IPS-15b (cell line): ENCODE measurements at regions not wholly inside any gene's neighbourhood (a gene's known extent, or its start where the extent isn't known, plus 50 kb on each side); places are given as distances from the start of the nearest gene placed in this dataset.

Experiments
- H3K27me3 ChIP-seq: one replicate; pipeline ENCODE4 v1.6.1; 2013; ENCODE audit warnings: low read length; ENCODE audit not compliant: control insufficient read depth, insufficient read depth
- H3K36me3 ChIP-seq: one replicate; pipeline ENCODE4 v1.6.1; 2013; ENCODE audit warnings: low read length; ENCODE audit not compliant: control insufficient read depth, insufficient read depth
- H3K4me1 ChIP-seq: one replicate; pipeline ENCODE4 v1.6.1; 2013; ENCODE audit warnings: mild to moderate bottlenecking, low read length; ENCODE audit not compliant: control insufficient read depth, insufficient read depth
- H3K4me3 ChIP-seq: one replicate; pipeline ENCODE4 v1.5.1; 2013; ENCODE audit warnings: low read depth, low read length
- H3K9ac ChIP-seq: one replicate; pipeline ENCODE4 v1.6.1; 2013; ENCODE audit warnings: low read depth, mild to moderate bottlenecking, low read length
- H3K9me3 ChIP-seq: one replicate; pipeline ENCODE4 v1.6.1; 2013; ENCODE audit warnings: mild to moderate bottlenecking, low read length; ENCODE audit not compliant: control insufficient read depth, insufficient read depth

GRCh38 chr9:13616491-13617035, 337.1 kb upstream of the MPDZ start:
- Histone ChIP-seq H3K27me3 (no peaks in the 10 kb centered on the region), H3K9me3 (no peaks in the 10 kb centered on the region), H3K4me1 (peaks cover 4% of the 10 kb centered on the region), H3K4me3 (no peak overlapping the region), H3K36me3 (no peaks in the 10 kb centered on the region), H3K9ac (no peak overlapping the region)

- H3K36me3 ChIP-seq, result no peaks in the 10 kb centered on the region
- no peak overlapping the region for H3K9ac ChIP-seq
- H3K4me1 ChIP-seq, result peaks cover 4% of the 10 kb centered on the region
- no peaks in the 10 kb centered on the region for H3K9me3 ChIP-seq
- no peak overlapping the region for H3K4me3 ChIP-seq
- H3K27me3 ChIP-seq, result no peaks in the 10 kb centered on the region
Measured at GRCh38 chr9:13615660-13616490, 336.4 kb upstream of the MPDZ start.

- Histone ChIP-seq H3K9ac (no peak overlapping the region), H3K9me3 (no peaks in the 10 kb centered on the region), H3K4me1 (no peaks in the 10 kb centered on the region)
Measured at GRCh38 chr9:13614060-13614459, 334.6 kb upstream of the MPDZ start.

GRCh38 chr9:13613296-13613695, 333.8 kb upstream of the MPDZ start:
- H3K9ac ChIP-seq, result no peak overlapping the region
- no peaks in the 10 kb centered on the region for H3K36me3 ChIP-seq
- H3K4me1 ChIP-seq, result peaks cover 7% of the 10 kb centered on the region
- no peak overlapping the region for H3K4me3 ChIP-seq
- H3K27me3 ChIP-seq, result no peaks in the 10 kb centered on the region
- H3K9me3 ChIP-seq, result no peaks in the 10 kb centered on the region

More at GRCh38 chr9:13614060-13614459, 334.6 kb upstream of the MPDZ start:
- Histone ChIP-seq H3K4me3 (no peak overlapping the region), H3K27me3 (no peaks in the 10 kb centered on the region), H3K36me3 (no peaks in the 10 kb centered on the region)

- Histone ChIP-seq H3K27me3 (no peaks in the 10 kb centered on the region), H3K4me1 (peaks cover 16% of the 10 kb centered on the region), H3K36me3 (no peaks in the 10 kb centered on the region), H3K9ac (no peak overlapping the region), H3K9me3 (no peaks in the 10 kb centered on the region), H3K4me3 (no peak overlapping the region)
Measured at GRCh38 chr9:13608451-13608850, 329.0 kb upstream of the MPDZ start.

GRCh38 chr9:13607481-13608441, 328.3 kb upstream of the MPDZ start:
- Histone ChIP-seq H3K4me3 (no peak overlapping the region), H3K9me3 (no peaks in the 10 kb centered on the region), H3K36me3 (no peaks in the 10 kb centered on the region), H3K4me1 (peaks cover 16% of the 10 kb centered on the region), H3K9ac (no peak overlapping the region), H3K27me3 (no peaks in the 10 kb centered on the region)

- H3K9me3 ChIP-seq, result no peaks in the 10 kb centered on the region
- H3K36me3 ChIP-seq, result no peaks in the 10 kb centered on the region
- no peaks in the 10 kb centered on the region for H3K27me3 ChIP-seq
- H3K4me1 ChIP-seq, result peaks cover 16% of the 10 kb centered on the region
- no peak overlapping the region for H3K4me3 ChIP-seq
- no peak overlapping the region for H3K9ac ChIP-seq
Measured at GRCh38 chr9:13606586-13606985, 327.1 kb upstream of the MPDZ start.

GRCh38 chr9:13603921-13604320, 324.4 kb upstream of the MPDZ start:
- Histone ChIP-seq H3K4me3 (no peak overlapping the region), H3K9ac (no peak overlapping the region), H3K36me3 (no peaks in the 10 kb centered on the region), H3K4me1 (peaks cover 15% of the 10 kb centered on the region), H3K9me3 (no peaks in the 10 kb centered on the region), H3K27me3 (no peaks in the 10 kb centered on the region)

- Histone ChIP-seq H3K4me1 (peaks cover 8% of the 10 kb centered on the region), H3K36me3 (no peaks in the 10 kb centered on the region), H3K4me3 (no peak overlapping the region), H3K27me3 (no peaks in the 10 kb centered on the region), H3K9me3 (no peaks in the 10 kb centered on the region), H3K9ac (no peak overlapping the region)
Measured at GRCh38 chr9:13598738-13599137, 319.2 kb upstream of the MPDZ start.

GRCh38 chr9:13597427-13597826, 317.9 kb upstream of the MPDZ start:
- H3K9ac ChIP-seq, result no peak overlapping the region
- no peak overlapping the region for H3K4me3 ChIP-seq
- no peaks in the 10 kb centered on the region for H3K36me3 ChIP-seq

GRCh38 chr9:13597004-13597403, 317.5 kb upstream of the MPDZ start:
- H3K27me3 ChIP-seq, result no peaks in the 10 kb centered on the region
- H3K4me3 ChIP-seq, result no peak overlapping the region
- H3K9ac ChIP-seq, result no peak overlapping the region
- no peaks in the 10 kb centered on the region for H3K36me3 ChIP-seq
- no peaks in the 10 kb centered on the region for H3K9me3 ChIP-seq
- peaks cover 8% of the 10 kb centered on the region for H3K4me1 ChIP-seq

More at GRCh38 chr9:13597427-13597826, 317.9 kb upstream of the MPDZ start:
- Histone ChIP-seq H3K4me1 (peaks cover 8% of the 10 kb centered on the region), H3K9me3 (no peaks in the 10 kb centered on the region), H3K27me3 (no peaks in the 10 kb centered on the region)
